Muscle layer of duodenum (tissue), 2 donors: ENCODE measurements at regions not wholly inside any gene's neighbourhood (a gene's known extent, or its start where the extent isn't known, plus 50 kb on each side); places are given as distances from the start of the nearest gene placed in this dataset.
A peak's percentile ranks its signal among the peaks of the same experiment; 100 is the strongest.
"Not testable (repeated sequence)": the region's sequence is repeated elsewhere in the genome, so short reads cannot be mapped to it uniquely, and the experiment has no call there.

Experiments
- H3K27ac ChIP-seq: one replicate; pipeline ENCODE4 v1.7.0; 2013; ENCODE audit warnings: mild to moderate bottlenecking, low read length
- H3K27me3 ChIP-seq: one replicate; pipeline ENCODE4 v1.7.0; 2013; ENCODE audit warnings: low read depth, mild to moderate bottlenecking, control low read depth, low read length
- H3K36me3 ChIP-seq, 2 donors: one replicate each; pipeline ENCODE4 v1.7.0; 2013; ENCODE audit warnings: low read length in 2 of 2, control low read depth in 1 of 2, mild to moderate bottlenecking in 1 of 2; ENCODE audit not compliant: insufficient read depth in 2 of 2, control insufficient read depth in 1 of 2
- H3K4me1 ChIP-seq, 2 donors: one replicate each; pipeline ENCODE4 v1.7.0; 2013; ENCODE audit warnings: low read length in 2 of 2, mild to moderate bottlenecking in 2 of 2, control low read depth in 1 of 2, moderate library complexity in 1 of 2; ENCODE audit not compliant: insufficient read depth in 2 of 2, control insufficient read depth in 1 of 2
- H3K4me3 ChIP-seq, 2 donors: one replicate each; pipeline ENCODE4 v1.7.0; 2013; ENCODE audit warnings: low read length in 2 of 2, low read depth in 1 of 2, mild to moderate bottlenecking in 1 of 2
- H3K9me3 ChIP-seq, 2 donors: one replicate each; pipeline ENCODE4 v1.7.0; 2013; ENCODE audit warnings: low read length in 2 of 2, control low read depth in 1 of 2, mild to moderate bottlenecking in 1 of 2; ENCODE audit not compliant: control insufficient read depth in 1 of 2
- donor health status: healthy.

GRCh38 chr2:16204886-16205620 lies 264.7 kb downstream of the MYCN start:
- Histone ChIP-seq H3K4me1 (no peaks in the 10 kb centered on the region), H3K27me3 (no peaks in the 10 kb centered on the region), H3K4me3 (no peak overlapping the region), H3K9me3 (no peaks in the 10 kb centered on the region), H3K36me3 (no peaks in the 10 kb centered on the region), H3K27ac (no peak overlapping the region)

DNA sequence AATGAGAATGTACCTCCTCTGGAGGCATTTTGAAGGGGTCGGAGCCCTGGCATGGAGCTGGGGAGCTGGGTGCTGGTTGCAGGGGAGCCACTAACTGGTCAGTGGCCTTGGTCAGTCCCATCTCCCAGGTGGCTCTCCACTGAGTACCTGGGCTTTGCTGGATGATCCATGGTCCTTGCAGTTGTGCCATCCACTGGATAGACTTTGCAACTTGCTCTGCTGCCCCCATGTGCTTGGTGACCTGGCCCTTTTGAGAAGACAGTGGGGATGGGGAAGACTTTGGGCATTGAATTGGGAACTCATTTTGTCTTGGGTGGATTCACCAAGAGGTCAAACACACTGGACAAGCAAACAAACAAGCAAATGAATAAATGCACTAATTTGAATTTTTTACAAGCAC lies 263.9 kb downstream of the MYCN start:
- Histone ChIP-seq H3K9me3 (no peaks in the 10 kb centered on the region), H3K36me3 (no peaks in the 10 kb centered on the region), H3K4me3 (no peak overlapping the region), H3K27ac (no peak overlapping the region), H3K27me3 (no peaks in the 10 kb centered on the region), H3K4me1 (no peaks in the 10 kb centered on the region)

- no peaks in the 10 kb centered on the region for H3K4me1 ChIP-seq
- H3K27me3 ChIP-seq = no peaks in the 10 kb centered on the region
- no peak overlapping the region for H3K4me3 ChIP-seq
- no peaks in the 10 kb centered on the region for H3K9me3 ChIP-seq
- H3K27ac ChIP-seq = peak overlapping the region; percentile 5
- H3K36me3 ChIP-seq = no peaks in the 10 kb centered on the region
Measured at GRCh38 chr2:16203691-16204090, 263.3 kb downstream of the MYCN start.

GRCh38 chr2:16203069-16203468 lies 262.7 kb downstream of the MYCN start:
- Histone ChIP-seq H3K36me3 (no peaks in the 10 kb centered on the region), H3K4me3 (no peak overlapping the region), H3K9me3 (no peaks in the 10 kb centered on the region), H3K27ac (no peak overlapping the region), H3K4me1 (no peaks in the 10 kb centered on the region), H3K27me3 (no peaks in the 10 kb centered on the region)

DNA sequence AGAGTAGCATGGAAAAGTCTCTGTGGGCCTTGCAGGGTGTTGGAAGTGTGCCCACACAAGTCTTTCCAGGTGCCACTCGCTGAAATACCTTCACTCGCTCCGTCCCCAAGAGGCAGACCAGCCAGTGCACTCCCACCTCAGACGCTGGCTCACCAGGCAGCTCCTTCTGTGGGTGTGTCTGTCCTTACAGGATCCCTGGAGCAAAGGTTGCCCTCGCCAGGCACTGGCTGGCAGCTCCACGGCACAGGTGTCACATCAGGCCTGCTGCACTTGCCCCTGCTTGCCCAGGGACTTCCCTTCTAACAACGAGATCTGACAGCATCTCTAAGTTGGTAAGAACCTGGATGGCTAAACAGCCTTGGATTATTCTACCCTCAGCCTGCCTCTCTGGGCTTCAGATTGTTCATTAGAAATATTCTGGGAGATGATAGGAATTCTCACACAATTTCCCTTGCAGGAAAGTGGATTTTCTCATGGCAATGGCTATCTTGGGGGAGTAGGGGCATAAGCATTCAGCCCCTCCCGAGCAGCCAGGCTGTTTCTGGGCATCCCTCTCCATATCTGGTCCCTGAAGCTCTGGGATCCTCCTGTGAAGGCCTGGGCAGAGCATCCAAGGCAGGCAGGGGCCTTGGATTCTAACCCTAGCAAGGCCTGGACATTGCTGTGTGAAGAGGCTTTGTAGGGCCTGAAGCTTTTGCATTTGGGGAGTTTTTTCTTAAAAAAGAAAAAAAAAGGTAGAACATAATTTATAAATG lies 262.1 kb downstream of the MYCN start:
- H3K27ac ChIP-seq = peak overlapping the region; percentile 58
- H3K27me3 ChIP-seq = no peaks in the 10 kb centered on the region
- no peaks in the 10 kb centered on the region for H3K36me3 ChIP-seq
- no peaks in the 10 kb centered on the region for H3K4me1 ChIP-seq
- no peaks in the 10 kb centered on the region for H3K9me3 ChIP-seq
- no peak overlapping the region for H3K4me3 ChIP-seq

DNA sequence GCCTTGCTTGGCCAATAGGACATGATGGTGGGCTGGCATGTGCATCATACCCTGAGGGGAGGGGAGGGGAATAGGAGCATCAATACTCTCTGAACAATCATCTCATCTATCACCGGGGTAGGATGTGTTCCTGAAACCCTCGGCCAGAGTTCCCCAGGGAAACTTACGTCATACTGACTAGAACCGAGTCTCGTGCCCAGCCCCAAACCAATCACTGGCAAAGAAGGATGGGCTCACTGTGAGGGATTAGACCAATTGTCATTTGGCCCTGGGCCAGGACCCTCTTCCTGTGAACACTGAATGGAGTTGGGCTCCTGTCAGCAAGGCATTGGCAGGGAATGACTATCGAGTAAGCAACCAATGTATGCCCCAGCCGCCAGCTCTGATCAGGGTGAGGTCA lies 261.5 kb downstream of the MYCN start:
- H3K4me3 ChIP-seq = no peak overlapping the region
- no peaks in the 10 kb centered on the region for H3K27me3 ChIP-seq
- no peaks in the 10 kb centered on the region for H3K36me3 ChIP-seq
- H3K4me1 ChIP-seq = no peaks in the 10 kb centered on the region
- H3K27ac ChIP-seq = no peak overlapping the region
- no peaks in the 10 kb centered on the region for H3K9me3 ChIP-seq

DNA sequence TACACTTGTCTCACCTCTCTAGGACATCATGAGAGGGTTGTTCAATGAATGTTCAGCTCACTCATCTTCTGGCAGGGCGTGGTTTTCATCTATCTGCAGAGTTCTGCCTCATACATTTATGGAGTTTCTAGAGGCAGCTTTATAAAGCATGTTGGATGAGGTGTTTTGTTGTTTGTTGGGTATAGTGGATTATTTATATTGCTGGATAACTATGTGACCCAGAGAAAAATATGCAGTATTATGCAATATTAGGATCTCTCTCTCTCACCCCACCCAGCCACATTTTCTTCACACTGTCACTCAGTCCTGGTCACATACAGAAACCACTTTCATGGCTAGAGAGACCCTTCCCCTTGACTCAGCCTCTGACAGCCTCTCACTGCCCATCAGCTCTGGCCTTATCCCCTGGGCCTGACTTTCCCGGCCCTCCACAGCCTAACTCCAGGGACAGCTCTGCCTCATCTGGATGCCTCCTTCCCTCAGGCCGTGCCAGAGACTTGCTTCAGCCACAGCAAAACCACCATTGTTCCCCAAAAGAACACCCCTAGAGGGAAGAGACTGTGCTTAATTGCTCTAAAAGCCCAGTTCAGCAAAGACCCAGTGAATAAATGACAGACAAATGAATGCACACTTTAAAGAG lies 260.3 kb downstream of the MYCN start:
- H3K9me3 ChIP-seq = no peaks in the 10 kb centered on the region
- no peaks in the 10 kb centered on the region for H3K36me3 ChIP-seq

GRCh38 chr2:16199882-16200553 lies 259.7 kb downstream of the MYCN start:
- no peaks in the 10 kb centered on the region for H3K4me1 ChIP-seq
- H3K27me3 ChIP-seq = no peaks in the 10 kb centered on the region
- H3K27ac ChIP-seq = no peak overlapping the region
- no peaks in the 10 kb centered on the region for H3K36me3 ChIP-seq
- no peak overlapping the region for H3K4me3 ChIP-seq
- H3K9me3 ChIP-seq = no peaks in the 10 kb centered on the region

More for the DNA sequence above, 260.3 kb downstream of the MYCN start:
- no peak overlapping the region for H3K4me3 ChIP-seq
- H3K4me1 ChIP-seq = no peaks in the 10 kb centered on the region
- no peak overlapping the region for H3K27ac ChIP-seq
- no peaks in the 10 kb centered on the region for H3K27me3 ChIP-seq

DNA sequence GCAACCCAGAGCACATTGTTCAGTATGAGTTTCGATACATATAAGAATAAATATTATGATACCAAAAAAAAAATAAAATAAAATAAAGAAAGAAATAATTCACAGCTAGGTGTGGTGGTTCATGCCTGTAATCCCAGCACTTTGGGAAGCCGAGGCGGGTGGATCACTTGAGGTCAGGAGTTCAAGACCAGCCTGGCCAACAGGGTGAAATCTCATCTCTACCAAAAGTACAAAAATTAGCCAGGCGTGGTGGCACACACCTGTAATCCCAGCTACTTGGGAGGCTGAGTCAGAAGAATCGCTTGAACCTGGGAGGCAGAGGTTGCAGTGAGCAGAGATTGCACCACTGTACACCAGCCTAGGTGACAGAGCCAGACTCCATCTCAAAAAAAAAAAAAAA lies 258.9 kb downstream of the MYCN start:
- H3K36me3 ChIP-seq, H3K27ac ChIP-seq, H3K4me1 ChIP-seq, H3K27me3 ChIP-seq, H3K9me3 ChIP-seq, H3K4me3 ChIP-seq: not testable (repeated sequence)

- no peaks in the 10 kb centered on the region for H3K27me3 ChIP-seq
- H3K9me3 ChIP-seq = no peaks in the 10 kb centered on the region
- H3K4me3 ChIP-seq = no peak overlapping the region
- H3K4me1 ChIP-seq = no peaks in the 10 kb centered on the region
- no peaks in the 10 kb centered on the region for H3K36me3 ChIP-seq
- H3K27ac ChIP-seq = no peak overlapping the region
Measured at GRCh38 chr2:16198166-16198912, 258.0 kb downstream of the MYCN start.
